Fibroblast of villous mesenchyme (primary cell): ENCODE measurements at regions not wholly inside any gene's neighbourhood (a gene's known extent, or its start where the extent isn't known, plus 50 kb on each side); places are given as distances from the start of the nearest gene placed in this dataset.

Source experiments
- DNase-seq: peaks from one replicate; pipeline ENCODE4 v3.0.0-alpha.2; 2010; ENCODE audit warnings: low read depth
- H3K4me3 ChIP-seq: 2 replicates; pipeline ENCODE4 v1.5.1; 2011; ENCODE audit warnings: low read depth, mild to moderate bottlenecking, low read length
- CTCF ChIP-seq: IDR thresholded peaks from 2 replicates; pipeline ENCODE4 v1.5.1; 2012; ENCODE audit warnings: low read depth, mild to moderate bottlenecking, low read length; ENCODE audit not compliant: insufficient read depth

GRCh38 chr15:87614704-87615103, 641.8 kb downstream of the NTRK3 start:
- no peak for DNase-seq
- H3K4me3 ChIP-seq = no peak overlapping the region
- TF ChIP-seq CTCF = no peak

- TF ChIP-seq CTCF = no peak
- peak overlapping the region; percentile 21 for H3K4me3 ChIP-seq
- DNase-seq = peak; percentile 77
These were observed 646.2 kb downstream of the NTRK3 start for GRCh38 chr15:87610366-87610765.

- DNase-seq = no peak
- TF ChIP-seq CTCF = no peak
- peak overlapping the region; percentile 21 for H3K4me3 ChIP-seq
These were observed 646.6 kb downstream of the NTRK3 start for GRCh38 chr15:87609894-87610293.

- no peak for TF ChIP-seq CTCF
These were observed 647.1 kb downstream of the NTRK3 start for GRCh38 chr15:87609474-87609873.

GRCh38 chr15:87608238-87609028, 648.1 kb downstream of the NTRK3 start:
- no peak overlapping the region for H3K4me3 ChIP-seq
- no peak for TF ChIP-seq CTCF
- no peak for DNase-seq

More at GRCh38 chr15:87609474-87609873, 647.1 kb downstream of the NTRK3 start:
- no peak overlapping the region for H3K4me3 ChIP-seq
- DNase-seq = peak; percentile 96

GRCh38 chr15:87606971-87607370, 649.6 kb downstream of the NTRK3 start:
- no peak overlapping the region for H3K4me3 ChIP-seq
- TF ChIP-seq CTCF = no peak
- DNase-seq = no peak
